HG03103 (cell line): ENCODE measurements at regions not wholly inside any gene's neighbourhood (a gene's known extent, or its start where the extent isn't known, plus 50 kb on each side); places are given as distances from the start of the nearest gene placed in this dataset.
"Not testable (repeated sequence)": the region's sequence is repeated elsewhere in the genome, so short reads cannot be mapped to it uniquely, and the experiment has no call there.

ENCODE experiments used
- ATAC-seq: cut with Tn5 transposase; IDR thresholded peaks from one replicate; pipeline ENCODE4 v1.9.1; 2021; ENCODE audit warnings: low read depth; ENCODE audit not compliant: unreplicated experiment

DNA sequence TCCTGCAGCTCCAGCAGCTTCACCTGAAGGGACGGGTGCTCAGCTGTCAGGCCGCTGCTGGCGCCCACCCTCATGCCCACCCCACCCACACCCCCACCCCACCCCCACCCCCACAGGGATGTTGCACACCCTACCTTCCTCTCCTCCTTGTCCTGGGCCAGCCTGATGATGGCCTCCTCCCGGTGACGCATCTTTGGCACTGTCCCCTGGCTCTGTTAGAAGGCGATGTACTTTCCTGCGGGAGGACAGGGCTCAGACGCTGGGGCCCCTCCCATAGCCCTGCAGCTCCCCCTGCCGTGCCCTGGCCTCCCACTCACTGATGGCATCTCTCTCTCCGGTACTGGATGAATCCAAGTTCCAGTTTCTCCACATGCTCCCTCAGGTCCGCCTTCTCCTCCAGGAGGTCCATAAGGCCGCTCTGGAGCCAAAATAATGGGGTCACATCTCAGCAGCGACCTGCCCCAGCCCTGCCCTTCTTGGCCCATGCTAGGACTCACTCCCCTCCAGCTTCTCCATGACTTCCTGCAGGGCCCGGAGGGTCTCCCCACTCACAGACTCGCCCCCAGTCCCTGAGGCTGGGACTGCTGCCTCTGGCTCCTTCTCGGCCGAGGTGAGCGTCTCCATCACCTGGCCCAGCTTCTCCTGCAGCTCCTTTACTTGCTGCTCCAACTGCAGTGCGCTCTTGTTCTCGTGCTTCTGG lies 55.2 kb downstream of the GOLGA8B start:
- not testable (repeated sequence) for ATAC-seq

DNA sequence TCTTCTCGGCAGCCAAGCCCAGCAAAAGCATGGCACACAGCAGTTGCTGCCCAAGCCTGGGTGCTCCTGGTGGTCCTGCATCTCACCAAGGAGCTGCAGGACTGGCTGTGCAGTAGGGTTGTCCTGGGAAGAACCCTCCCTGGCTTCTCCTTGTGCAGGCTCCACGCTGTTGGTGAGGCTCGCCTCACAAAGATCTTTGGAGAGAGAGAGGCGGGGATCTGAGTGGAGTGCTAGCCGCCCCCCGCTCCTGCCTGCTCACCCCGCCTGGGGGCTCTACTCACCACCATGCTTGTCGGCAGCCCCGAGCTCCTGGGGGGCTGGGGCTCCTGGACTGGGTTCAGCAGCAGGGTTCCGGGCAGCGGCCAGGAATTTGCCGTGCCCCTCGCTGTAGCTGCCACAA lies 55.8 kb downstream of the GOLGA8B start:
- not testable (repeated sequence) for ATAC-seq

DNA sequence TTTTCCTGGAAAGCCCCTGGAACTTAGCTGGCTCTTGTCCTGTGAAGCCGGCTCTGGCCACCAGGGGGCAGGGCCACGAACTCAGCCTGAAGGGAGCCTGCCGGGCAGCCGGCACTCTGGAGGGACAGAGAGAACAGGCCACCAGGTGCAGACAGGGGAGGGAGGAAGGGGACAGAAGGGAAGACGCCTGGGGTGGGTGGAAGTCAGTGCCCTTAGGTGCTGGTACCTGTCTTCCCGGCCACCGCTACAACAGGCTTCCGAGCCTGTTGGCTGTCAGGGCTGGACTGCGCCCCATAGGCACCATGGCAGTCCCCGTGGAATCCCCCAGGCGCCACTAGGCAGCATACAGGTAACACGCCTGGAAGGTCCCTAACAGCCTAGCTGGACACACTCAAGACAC lies 59.6 kb downstream of the GOLGA8B start:
- ATAC-seq, result not testable (repeated sequence)

DNA sequence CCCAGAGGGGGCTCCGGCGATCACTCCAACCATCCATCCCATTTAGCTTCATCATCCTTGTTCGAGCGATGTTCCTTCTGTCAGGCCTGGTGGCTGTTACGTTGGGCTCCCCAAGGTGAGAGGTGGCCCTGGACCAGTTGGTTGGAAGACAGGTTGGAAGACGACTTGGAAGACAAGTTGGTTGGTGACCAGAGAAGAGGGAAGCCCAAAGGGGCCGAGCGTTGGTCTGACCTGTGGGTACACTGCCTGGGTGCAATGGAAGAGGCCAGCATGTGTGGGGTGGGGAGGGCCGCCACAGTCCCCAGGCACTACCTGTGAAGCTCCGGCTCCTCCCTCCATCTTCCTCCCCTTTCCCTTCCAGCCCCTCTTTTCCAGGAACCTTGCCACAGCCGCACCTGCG lies 60.9 kb downstream of the GOLGA8B start:
- not testable (repeated sequence) for ATAC-seq

DNA sequence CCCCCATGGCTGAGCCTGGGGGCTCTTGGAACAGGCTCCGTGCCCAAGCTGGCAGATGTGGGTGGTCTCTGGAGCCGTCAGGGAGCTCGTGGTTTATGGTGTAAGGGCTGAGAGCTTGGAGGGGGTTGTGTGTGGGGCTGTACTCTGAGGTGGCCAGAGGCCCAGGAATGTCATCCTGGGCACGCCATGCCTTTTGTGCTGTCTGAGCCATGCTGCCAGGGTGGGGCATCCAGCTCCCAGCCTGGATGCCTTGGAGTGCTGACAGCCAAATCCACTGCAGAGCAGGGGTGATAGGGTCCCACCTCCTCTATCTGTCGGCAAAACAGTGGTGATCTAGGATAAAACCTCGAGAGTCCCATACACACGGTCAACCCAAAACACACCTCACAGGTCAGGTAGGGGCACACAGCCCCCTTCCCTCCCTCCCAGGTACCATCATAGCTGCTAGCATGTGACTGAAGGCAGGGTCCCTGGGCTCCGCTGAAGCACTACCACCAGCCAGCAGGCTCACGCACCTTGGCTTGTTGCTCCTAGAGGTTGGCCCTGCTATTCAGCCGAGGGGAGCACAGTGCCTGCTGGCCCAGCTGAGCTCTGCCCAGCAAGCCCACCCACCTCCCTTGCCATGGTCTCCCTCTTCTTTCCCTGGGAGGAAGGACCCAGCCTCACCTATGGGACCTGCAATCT lies 61.5 kb downstream of the GOLGA8B start:
- not testable (repeated sequence) for ATAC-seq

DNA sequence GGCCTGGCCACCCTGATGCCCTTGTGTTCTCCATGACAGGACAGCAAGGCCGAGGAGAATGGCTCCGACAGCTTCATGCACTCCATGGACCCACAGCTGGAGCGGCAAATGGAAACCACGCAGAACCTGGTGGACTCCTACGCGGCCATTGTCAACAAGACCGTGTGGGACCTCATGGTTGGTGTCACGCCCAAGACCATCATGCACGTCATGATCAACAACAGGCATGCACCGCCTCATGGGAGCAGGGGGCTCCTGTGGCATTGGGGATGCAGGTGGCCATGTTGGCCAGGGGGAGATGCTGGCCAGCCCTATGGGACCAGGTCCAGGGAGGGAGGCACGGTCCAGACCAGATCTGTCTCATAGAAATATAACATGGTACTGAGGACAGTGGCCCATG lies 62.9 kb downstream of the GOLGA8B start:
- ATAC-seq, result no peak

DNA sequence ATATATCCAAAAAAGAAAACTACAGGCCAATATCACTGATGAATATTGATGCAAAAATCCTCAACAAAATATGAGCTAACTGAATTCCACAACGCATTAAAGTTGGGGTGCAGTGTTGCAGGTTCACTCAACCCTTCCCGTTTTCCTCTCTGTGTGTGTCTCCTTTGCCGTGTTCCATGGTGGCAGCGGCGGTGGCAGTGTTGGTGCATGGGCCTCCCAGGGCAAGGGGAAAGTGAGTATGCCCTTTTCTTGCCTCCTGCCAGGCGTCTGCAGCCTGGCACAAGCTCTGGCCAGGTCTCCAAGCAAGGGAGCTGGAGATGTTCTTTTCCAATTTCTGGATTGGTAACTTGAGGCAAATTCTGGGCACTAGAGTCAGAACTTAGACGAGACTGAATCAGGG lies 63.4 kb downstream of the GOLGA8B start:
- not testable (repeated sequence) for ATAC-seq

DNA sequence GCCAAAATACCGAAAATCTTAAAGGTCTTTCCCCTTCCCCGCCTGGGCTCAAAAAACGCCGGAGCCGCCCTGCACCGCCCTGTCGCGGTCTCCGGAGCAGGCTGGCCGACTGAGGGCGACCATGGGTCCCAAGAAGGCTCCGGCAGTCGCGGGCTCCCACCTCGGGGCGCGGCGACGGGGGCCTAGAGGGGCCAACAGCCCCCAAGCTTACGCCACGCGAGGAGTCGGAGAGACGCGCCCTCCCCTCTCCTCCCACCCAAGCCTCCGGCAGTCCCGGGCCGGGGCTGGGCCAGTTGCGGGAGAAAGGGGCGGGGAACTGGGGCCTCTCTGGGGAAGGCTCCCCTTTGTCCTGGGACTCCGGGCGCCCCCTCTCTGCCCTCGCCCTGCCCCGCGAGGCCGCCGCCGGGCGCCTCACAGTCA lies 69.2 kb downstream of the GOLGA8B start:
- peak; percentile 52 for ATAC-seq

DNA sequence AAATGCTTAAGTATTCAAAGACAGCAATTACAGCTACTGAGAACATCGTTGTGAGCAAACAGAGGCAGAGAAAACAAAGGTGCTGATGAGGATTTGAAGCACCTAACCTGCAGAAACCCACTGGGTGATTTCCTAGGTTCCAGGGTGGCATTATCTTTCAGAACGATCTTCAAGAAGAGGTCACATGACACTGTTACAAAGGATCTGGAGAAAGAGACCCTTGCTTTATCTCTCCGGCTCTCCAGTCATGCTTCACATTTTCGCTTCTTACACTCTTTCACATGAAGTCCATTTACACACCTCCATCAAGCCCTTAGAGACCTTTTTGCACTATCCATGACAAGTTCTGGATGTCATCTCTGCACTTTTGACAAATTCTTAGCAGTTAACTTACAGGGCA lies 70.8 kb downstream of the GOLGA8B start:
- ATAC-seq, result no peak

DNA sequence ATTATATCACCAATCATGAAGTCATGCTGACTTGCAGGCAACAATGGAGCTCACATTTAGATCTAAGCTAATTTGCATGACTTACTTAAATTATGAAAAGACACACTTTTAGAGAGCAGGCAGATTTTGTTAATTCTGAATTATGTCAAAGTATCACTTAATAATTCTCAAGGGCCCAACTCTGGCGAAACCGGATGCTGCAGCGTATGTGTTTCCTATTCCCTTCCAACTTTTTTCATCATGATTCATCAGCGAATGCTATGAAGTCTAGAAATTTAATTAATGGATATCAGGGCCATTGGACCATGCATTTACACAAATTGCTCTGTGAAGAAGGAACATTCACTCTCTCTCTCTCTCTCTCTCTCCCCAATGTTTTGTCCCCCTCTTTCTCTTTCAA lies 63.5 kb upstream of the GOLGA8A start:
- no peak for ATAC-seq

DNA sequence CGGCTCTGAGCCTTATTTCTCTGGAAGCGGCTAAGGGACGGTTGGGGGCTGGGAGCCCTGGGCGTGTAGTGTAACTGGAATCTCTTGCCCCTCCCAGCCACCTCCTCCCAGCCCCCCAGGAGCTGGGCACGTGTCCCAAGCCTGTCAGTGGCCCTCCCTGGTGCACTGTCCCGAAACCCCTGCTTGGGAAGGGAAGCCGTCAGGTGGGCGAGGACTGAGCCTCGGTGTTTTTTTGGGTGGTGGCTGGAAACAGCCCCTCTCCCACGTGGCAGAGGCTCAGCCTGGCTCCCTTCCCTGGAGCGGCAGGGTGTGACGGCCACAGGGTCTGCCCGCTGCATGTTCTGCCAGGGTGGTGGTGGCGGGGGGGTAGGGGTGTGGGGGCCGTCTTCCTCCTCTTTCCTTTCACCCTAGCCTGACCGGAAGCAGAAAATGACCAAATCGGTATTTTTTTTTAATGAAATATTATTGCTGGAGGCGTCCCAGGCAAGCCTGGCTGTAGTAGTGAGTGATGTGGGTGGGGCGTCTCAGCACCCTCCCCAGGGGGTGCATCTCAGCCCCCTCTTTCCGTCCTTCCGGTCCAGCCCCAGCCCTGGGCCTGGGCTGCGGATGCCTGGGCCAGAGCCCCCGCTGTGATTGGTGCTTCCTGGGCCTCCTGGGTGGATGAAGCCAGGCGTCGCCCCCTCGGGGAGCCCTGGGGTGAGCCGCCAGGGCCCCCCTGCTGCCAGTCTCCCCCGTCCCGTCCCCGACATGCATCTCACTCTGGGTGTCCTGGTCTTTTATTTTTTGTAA lies 58.8 kb upstream of the GOLGA8A start:
- ATAC-seq, result no peak

DNA sequence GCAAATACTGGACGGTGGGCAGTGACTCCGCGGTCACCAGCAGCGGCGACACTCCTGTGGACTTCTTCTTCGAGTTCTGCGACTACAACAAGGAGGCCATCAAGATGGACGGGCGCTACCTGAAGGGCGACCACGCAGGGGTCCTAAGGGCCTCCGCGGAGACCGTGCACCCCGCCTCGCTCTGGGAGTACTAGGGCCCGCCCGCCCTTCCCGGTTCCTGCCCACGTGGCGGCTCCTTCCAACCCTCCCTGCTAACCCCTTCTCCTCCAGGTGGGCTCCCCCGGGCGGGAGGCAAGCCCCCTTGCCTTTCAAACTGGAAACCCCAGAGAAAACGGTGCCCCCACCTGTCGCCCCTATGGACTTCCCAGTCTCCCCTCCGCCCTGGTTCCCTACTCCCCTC lies 58.1 kb upstream of the GOLGA8A start:
- ATAC-seq, result not testable (repeated sequence)

DNA sequence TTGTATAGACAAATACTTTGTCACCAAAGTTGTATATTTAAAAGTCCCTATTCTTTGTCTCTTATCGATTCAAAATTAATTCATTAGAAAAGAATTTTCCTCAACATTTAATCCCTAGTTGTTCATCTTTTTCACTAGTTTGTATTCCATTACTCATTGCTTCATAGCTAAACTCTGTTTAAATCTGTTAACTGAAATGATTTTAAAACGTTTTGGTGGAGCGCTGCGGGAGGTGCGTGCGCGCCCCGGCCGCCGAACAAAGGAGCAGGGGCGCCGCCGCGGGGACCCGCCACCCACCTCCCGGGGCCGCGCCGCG lies 56.4 kb upstream of the GOLGA8A start:
- ATAC-seq, result no peak

DNA sequence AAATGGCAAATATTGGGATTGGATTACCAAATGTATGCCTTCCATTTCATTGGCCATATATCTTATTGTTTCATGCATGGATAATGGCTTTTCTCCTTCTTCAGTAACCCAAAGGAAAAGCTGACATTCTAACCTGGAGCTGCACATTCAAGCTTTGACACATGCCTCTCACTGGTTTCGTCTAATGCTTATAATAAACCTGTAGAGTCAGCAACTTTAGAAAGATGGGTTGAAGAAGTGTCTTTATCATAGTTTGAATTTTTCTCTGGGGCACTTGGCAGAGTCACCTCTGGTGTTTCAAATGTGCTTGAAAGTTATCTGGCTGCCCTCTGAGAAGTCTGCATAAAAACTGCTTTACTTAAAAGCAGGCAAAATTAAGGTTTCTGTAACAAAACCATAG lies 55.4 kb upstream of the GOLGA8A start:
- ATAC-seq, result no peak

DNA sequence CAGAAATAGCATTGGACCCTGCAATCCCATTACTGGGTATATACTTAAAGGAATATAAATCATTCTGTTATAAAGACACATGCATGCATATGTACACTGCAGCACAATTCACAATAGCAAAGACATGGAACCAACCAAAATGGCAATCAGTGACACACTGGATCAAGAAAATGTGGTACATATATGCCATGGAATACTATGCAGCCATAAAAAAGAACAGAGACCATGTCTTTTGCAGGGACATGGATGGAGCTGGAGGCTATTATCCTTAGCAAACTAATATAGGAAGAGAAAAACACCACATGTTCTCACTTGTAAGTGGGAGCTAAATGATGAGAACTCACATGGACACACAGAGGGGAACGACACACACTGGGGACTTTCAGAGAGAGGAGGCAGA lies 53.9 kb upstream of the GOLGA8A start:
- not testable (repeated sequence) for ATAC-seq

DNA sequence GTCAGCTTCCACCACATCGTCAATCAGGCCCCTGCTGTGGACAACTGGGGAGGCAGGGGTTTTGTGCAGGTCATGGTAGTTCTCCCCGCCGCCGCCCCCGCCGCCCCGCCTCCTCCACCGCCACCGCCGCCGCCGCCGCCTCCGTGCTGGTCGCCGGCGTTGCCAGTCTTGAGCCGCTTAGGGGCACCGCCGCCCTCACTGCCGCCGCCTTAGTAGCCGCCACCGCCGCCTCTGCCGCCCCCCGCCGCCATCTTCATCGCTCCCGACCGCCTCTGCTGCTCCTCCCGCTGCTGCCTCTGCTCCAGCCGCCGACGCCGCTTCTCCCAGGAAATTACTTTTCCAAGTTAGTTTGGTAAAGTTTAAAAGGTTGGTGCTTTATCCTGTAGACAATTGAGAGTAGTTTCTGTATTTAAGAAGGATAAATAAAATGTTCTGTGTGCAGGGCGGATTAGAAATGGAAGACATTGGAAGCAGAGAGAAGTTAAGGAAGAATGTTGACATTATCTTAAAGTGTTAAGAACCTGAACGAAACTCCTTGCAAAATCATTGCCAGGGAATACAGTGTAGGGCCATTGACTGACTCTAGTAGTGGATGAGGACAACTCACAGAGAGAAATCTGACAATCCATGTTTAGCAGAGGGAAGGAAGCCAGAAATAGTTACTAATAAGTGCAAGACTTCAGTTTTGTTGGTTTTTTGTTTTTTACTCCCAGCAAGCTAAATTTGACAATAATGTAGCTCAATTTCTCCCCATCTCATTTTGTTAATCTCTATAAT lies 53.0 kb upstream of the GOLGA8A start:
- no peak for ATAC-seq

DNA sequence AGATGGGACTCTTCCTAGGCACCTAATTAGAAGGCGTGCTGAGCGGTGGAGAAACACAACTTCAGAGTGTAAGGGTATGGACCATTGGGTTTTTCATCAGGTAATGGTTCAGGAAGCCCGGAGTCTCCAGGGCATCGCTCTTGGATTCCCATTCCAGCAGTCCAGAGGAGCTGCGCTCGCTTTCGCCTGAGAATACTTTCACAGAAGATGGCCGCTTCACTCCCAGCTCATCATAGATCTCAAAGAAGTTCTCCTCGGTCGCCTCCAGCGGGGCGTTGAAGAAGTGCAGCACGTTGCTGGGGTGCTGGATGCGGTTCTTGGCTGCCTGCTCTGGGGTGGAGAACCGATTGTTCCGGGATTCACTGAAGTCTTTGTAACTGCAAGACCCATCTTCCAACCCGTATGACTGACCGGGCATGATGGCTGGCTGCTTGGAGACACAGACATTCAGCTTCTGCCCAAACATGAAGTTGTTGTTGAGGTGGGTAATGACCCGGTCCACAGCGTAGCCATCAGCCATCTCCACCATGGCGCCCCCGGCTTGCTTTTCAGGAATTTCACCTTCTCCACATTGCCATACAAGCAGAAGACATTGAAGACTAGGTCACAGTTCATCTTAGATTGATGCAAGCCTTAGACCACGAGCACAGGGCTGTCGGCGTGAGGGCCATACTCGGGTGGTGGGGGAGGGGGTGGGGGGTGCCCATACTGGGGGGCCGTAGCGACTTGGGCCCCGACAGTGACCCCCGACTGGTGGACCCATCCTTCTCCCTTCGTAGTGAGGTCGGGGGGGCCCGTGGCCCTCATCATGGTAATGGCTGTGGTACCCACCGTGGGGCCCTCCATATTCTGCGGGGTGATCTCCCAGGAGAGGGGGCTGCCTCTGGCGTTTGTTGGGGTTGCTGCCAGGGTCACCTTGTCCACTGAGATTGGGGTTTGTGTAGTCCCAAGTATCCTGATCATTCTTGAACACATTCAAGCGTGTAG lies 51.7 kb upstream of the GOLGA8A start:
- not testable (repeated sequence) for ATAC-seq
